ENCODE measurements at regions not wholly inside any gene's neighbourhood (a gene's known extent, or its start where the extent isn't known, plus 50 kb on each side); places are given as distances from the start of the nearest gene placed in this dataset.
A peak's percentile ranks its signal among the peaks of the same experiment; 100 is the strongest.
"Not testable (repeated sequence)": the region's sequence is repeated elsewhere in the genome, so short reads cannot be mapped to it uniquely, and the experiment has no call there.

GRCh38 chr1:65593516-65593915 lies 173.0 kb downstream of the LEPR start:
- no peak for DNase-seq

GRCh38 chr1:65595724-65596123 lies 175.3 kb downstream of the LEPR start:
- no peak for DNase-seq

- no peak for DNase-seq
These were observed 176.3 kb downstream of the LEPR start for GRCh38 chr1:65596768-65597167.

GRCh38 chr1:65605621-65606020 lies 185.2 kb downstream of the LEPR start:
- DNase-seq, result peak; percentile 29

- DNase-seq, result no peak
These were observed 186.0 kb downstream of the LEPR start for GRCh38 chr1:65606426-65606825.

GRCh38 chr1:65613884-65614283 lies 178.8 kb upstream of the PDE4B start:
- DNase-seq, result no peak

- no peak for DNase-seq
These were observed 176.8 kb upstream of the PDE4B start for GRCh38 chr1:65615859-65616258.

- not testable (repeated sequence) for DNase-seq
These were observed 171.0 kb upstream of the PDE4B start for GRCh38 chr1:65621721-65622120.

- no peak for DNase-seq
These were observed 168.8 kb upstream of the PDE4B start for GRCh38 chr1:65623895-65624294.

- DNase-seq, result no peak
These were observed 167.2 kb upstream of the PDE4B start for GRCh38 chr1:65625528-65625927.

GRCh38 chr1:65626003-65626402 lies 166.7 kb upstream of the PDE4B start:
- DNase-seq, result no peak

- no peak for DNase-seq
These were observed 162.9 kb upstream of the PDE4B start for GRCh38 chr1:65629788-65630187.

- DNase-seq, result no peak
These were observed 161.8 kb upstream of the PDE4B start for GRCh38 chr1:65630855-65631254.

GRCh38 chr1:65632235-65632634 lies 160.5 kb upstream of the PDE4B start:
- DNase-seq, result no peak

GRCh38 chr1:65640046-65640445 lies 152.6 kb upstream of the PDE4B start:
- no peak for DNase-seq

- DNase-seq, result not testable (repeated sequence)
These were observed 143.5 kb upstream of the PDE4B start for GRCh38 chr1:65649185-65649584.

GRCh38 chr1:65650682-65651081 lies 142.0 kb upstream of the PDE4B start:
- peak; percentile 56 for DNase-seq

GRCh38 chr1:65654526-65654925 lies 138.2 kb upstream of the PDE4B start:
- not testable (repeated sequence) for DNase-seq

GRCh38 chr1:65657609-65658008 lies 135.1 kb upstream of the PDE4B start:
- not testable (repeated sequence) for DNase-seq

- no peak for DNase-seq
These were observed 134.6 kb upstream of the PDE4B start for GRCh38 chr1:65658122-65658521.

- no peak for DNase-seq
These were observed 124.3 kb upstream of the PDE4B start for GRCh38 chr1:65668368-65668767.

- DNase-seq, result no peak
These were observed 122.2 kb upstream of the PDE4B start for GRCh38 chr1:65670518-65670917.

- no peak for DNase-seq
These were observed 118.2 kb upstream of the PDE4B start for GRCh38 chr1:65674522-65674921.

GRCh38 chr1:65679773-65680172 lies 112.9 kb upstream of the PDE4B start:
- no peak for DNase-seq

- DNase-seq, result no peak
These were observed 111.6 kb upstream of the PDE4B start for GRCh38 chr1:65681096-65681495.

All from OCI-M1 (cell line).